Pancreas (tissue), 10 donors: ENCODE measurements at regions not wholly inside any gene's neighbourhood (a gene's known extent, or its start where the extent isn't known, plus 50 kb on each side); places are given as distances from the start of the nearest gene placed in this dataset.
A peak's percentile ranks its signal among the peaks of the same experiment; 100 is the strongest.

Source experiments
- ATAC-seq, 4 donors: fragments of 200-7000 bp; cut with Tn5 transposase; one replicate each; pipeline versions ENCODE4 v1.8.0 to v1.9.1; 2020; ENCODE audit warnings: mild to moderate bottlenecking in 4 of 4, moderate library complexity in 4 of 4
- DNase-seq, 6 donors: peaks; one replicate each; pipeline ENCODE4 v3.0.0-alpha.2; 2020
- FAIRE-seq: peaks from 2 replicates; lab custom pipeline; 2012; peaks lifted over from hg19 to GRCh38; lab: Jason Lieb, UNC
- H3K27ac ChIP-seq, 4 donors: fragments of 200-600 bp; sonication (generic); 1 replicate in 3 of 4; 2 replicates in 1 of 4; pipeline versions ENCODE4 v1.5.0 to v1.8.0; 2020
- H3K27me3 ChIP-seq, 4 donors: fragments of 200-600 bp; one replicate each; pipeline ENCODE4 v1.8.0; 2021
- H3K36me3 ChIP-seq, 3 donors: fragments of 200-600 bp; sonication (generic) in 1 of 3; one replicate each; pipeline versions ENCODE4 v1.5.0 to v1.8.0; 2020 to 2021
- H3K4me1 ChIP-seq, 3 donors: fragments of 200-600 bp; one replicate each; pipeline ENCODE4 v1.8.0; 2021
- H3K4me3 ChIP-seq, 4 donors: fragments of 200-600 bp; sonication (generic) in 2 of 4; one replicate each; pipeline versions ENCODE4 v1.5.0 to v1.8.0; 2020 to 2021
- H3K9me3 ChIP-seq, 4 donors: fragments of 200-600 bp; one replicate each; pipeline ENCODE4 v1.8.0; 2021
- CTCF ChIP-seq, 4 donors: fragments of 200-600 bp; sonication (generic) in 3 of 4; IDR thresholded peaks; one replicate each; pipeline versions ENCODE4 v1.5.0 to v1.8.0; 2021; ENCODE audit warnings: antibody characterized with exemption in 4 of 4
- WGBS, 2 donors: extraction: QIAGEN DNeasy Blood & Tissue Kit; methylation state at CpG; one replicate each; pipeline ENCODE4 v1.1.7; 2013; 5-methylcytosine and 5-hydroxymethylcytosine counted together
- intact Hi-C, 3 donors: fragments of 100-400 bp; cut with DNase I; formaldehyde crosslinking; loops; one replicate each; pipeline versions ENCODE4 v1.11.1 to v1.14.2; 2022
- donor health status: healthy with polysubstance abuse.
- donor health status: DM: no; HTN: no; CAD: no; lungs with moderate emphysema.
- donor health status: DM: no; HTN: no; CAD: no.
- donor health status: control.
- donor health status: control.
- donor health status: Bipolar disorder and iron deficiency.
- donor health status: DM: yes; HTN: yes; CAD: no.
- donor health status: DM: no; HTN: no; CAD: no.
- donor health status: DM: no; HTN: no; CAD: no.
- donor health status: DM: yes; HTN: yes; CAD: no.

- Histone ChIP-seq H3K27ac (peak overlapping the region in 1 of 4 donors; percentile 1), H3K36me3 (no peaks in the 10 kb centered on the region), H3K9me3 (no peaks in the 10 kb centered on the region), H3K4me3 (no peak overlapping the region), H3K4me1 (peaks cover 0 to 25% (median 6%) of the 10 kb centered on the region in 3 donors), H3K27me3 (no peaks in the 10 kb centered on the region)
- no peak for TF ChIP-seq CTCF (IDR thresholded peaks at IDR 0.05)
- DNase-seq (no peak), ATAC-seq (peak in 1 of 4 donors; percentile 18), FAIRE-seq (no peak)
- intact Hi-C loops = no loop called here
- WGBS, 2 donors = 18 to 19% methylated on average over 1 of the region's 1 CpG
Measured at GRCh38 chr11:106457727-106458126, 380.3 kb downstream of the AASDHPPT start.

- ATAC-seq = no peak
- intact Hi-C loops = no loop called here
- DNase-seq = no peak
- no peak for TF ChIP-seq CTCF (IDR thresholded peaks at IDR 0.05)
- Histone ChIP-seq H3K27ac (no peak overlapping the region), H3K27me3 (no peaks in the 10 kb centered on the region), H3K4me1 (peaks cover 9 to 35% (median 20%) of the 10 kb centered on the region in 3 donors), H3K4me3 (no peak overlapping the region), H3K36me3 (no peaks in the 10 kb centered on the region), H3K9me3 (no peaks in the 10 kb centered on the region)
- WGBS, 2 donors = 38 to 51% methylated on average over 3 of the region's 3 CpGs
- FAIRE-seq = no peak
Measured at GRCh38 chr11:106459135-106459534, 381.7 kb downstream of the AASDHPPT start.

- intact Hi-C loops = no loop called here
- DNase-seq (no peak), ATAC-seq (no peak), FAIRE-seq (no peak)
- TF ChIP-seq CTCF (IDR thresholded peaks at IDR 0.05) = no peak
- WGBS, 2 donors = 52 to 55% methylated on average over 5 of the region's 5 CpGs
- Histone ChIP-seq H3K4me1 (peaks cover 18 to 36% (median 25%) of the 10 kb centered on the region in 3 donors), H3K27me3 (no peaks in the 10 kb centered on the region), H3K9me3 (no peaks in the 10 kb centered on the region), H3K27ac (peak overlapping the region in 3 of 4 donors; percentile 13 to 18 (median 16)), H3K36me3 (no peaks in the 10 kb centered on the region), H3K4me3 (no peak overlapping the region)
Measured at GRCh38 chr11:106461148-106461691, 383.8 kb downstream of the AASDHPPT start.

GRCh38 chr11:106461839-106462545 lies 384.5 kb downstream of the AASDHPPT start:
- H3K36me3 ChIP-seq = no peaks in the 10 kb centered on the region
- peaks cover 26 to 39% (median 33%) of the 10 kb centered on the region in 3 donors for H3K4me1 ChIP-seq
- 47 to 48% methylated on average over 4 of the region's 4 CpGs for WGBS, 2 donors
- H3K27ac ChIP-seq = peak overlapping the region in 2 of 4 donors; percentile 16 to 18
- H3K9me3 ChIP-seq = no peaks in the 10 kb centered on the region
- ATAC-seq (peak; percentile 38 to 71 (median 59)), DNase-seq (peak in 1 of 6 donors; percentile 21), FAIRE-seq (no peak)
- no peaks in the 10 kb centered on the region for H3K27me3 ChIP-seq
- no peak overlapping the region for H3K4me3 ChIP-seq
- TF ChIP-seq CTCF (IDR thresholded peaks at IDR 0.05) = no peak
- intact Hi-C loops = no loop called here

- DNase-seq = no peak
- H3K4me1 ChIP-seq = peaks cover 35 to 40% (median 39%) of the 10 kb centered on the region in 3 donors
- intact Hi-C loops = no loop called here
- TF ChIP-seq CTCF (IDR thresholded peaks at IDR 0.05) = no peak
- H3K4me3 ChIP-seq = no peak overlapping the region
- H3K27ac ChIP-seq = peak overlapping the region in 2 of 4 donors; percentile 31 to 40
- H3K27me3 ChIP-seq = no peaks in the 10 kb centered on the region
- H3K36me3 ChIP-seq = no peaks in the 10 kb centered on the region
- ATAC-seq = no peak
- FAIRE-seq = no peak
- H3K9me3 ChIP-seq = no peaks in the 10 kb centered on the region
- WGBS, 2 donors = 63% methylated on average over 1 of the region's 1 CpG
Measured at GRCh38 chr11:106463154-106463553, 385.7 kb downstream of the AASDHPPT start.
